ENCODE measurements at regions not wholly inside any gene's neighbourhood (a gene's known extent, or its start where the extent isn't known, plus 50 kb on each side); places are given as distances from the start of the nearest gene placed in this dataset.
A peak's percentile ranks its signal among the peaks of the same experiment; 100 is the strongest.

DNA sequence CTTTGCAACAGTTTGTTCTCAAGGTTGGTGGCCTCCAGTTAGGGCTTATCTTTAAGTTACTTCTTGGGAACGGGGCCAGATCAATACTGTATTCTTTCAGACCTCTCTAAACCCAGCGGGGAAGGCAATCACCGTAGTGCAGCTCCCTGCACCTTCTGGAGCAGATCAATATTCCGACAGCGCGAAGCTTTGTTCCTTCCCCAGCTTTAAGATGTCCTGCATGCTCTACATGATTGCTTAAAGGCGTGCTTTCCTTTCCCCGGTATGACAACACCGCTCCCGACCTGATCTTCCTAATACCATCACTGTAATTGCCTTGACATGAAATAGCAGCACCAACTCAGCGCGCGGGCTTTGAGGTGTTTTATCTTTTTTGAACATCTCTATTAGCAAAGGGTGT lies 755.2 kb downstream of the NR2F2 start:
- Mint-ChIP-seq H3K4me1 (no peaks in the 10 kb centered on the region), H3K4me3 (no peak overlapping the region), H3K27me3 (peaks cover 8% of the 10 kb centered on the region), H3K27ac (no peak overlapping the region), H3K9me3 (peaks cover 0 to 11% of the 10 kb centered on the region in 2 donors)
- ATAC-seq (no peak), DNase-seq (no peak)

- peaks cover 0 to 17% of the 10 kb centered on the region in 2 donors for H3K9me3 Mint-ChIP-seq
- ATAC-seq (no peak), DNase-seq (no peak)
- no peak overlapping the region for H3K27ac Mint-ChIP-seq
- no peaks in the 10 kb centered on the region for H3K4me1 Mint-ChIP-seq
- H3K27me3 Mint-ChIP-seq = peaks cover 8% of the 10 kb centered on the region
- H3K4me3 Mint-ChIP-seq = no peak overlapping the region
Observed at GRCh38 chr15:97087006-97087741, 756.7 kb downstream of the NR2F2 start.

- H3K27me3 Mint-ChIP-seq = peaks cover 2% of the 10 kb centered on the region
- peaks cover 5 to 18% of the 10 kb centered on the region in 2 donors for H3K9me3 Mint-ChIP-seq
- no peak overlapping the region for H3K27ac Mint-ChIP-seq
- no peaks in the 10 kb centered on the region for H3K4me1 Mint-ChIP-seq
- ATAC-seq (no peak), DNase-seq (no peak)
- no peak overlapping the region for H3K4me3 Mint-ChIP-seq
Observed at GRCh38 chr15:97091093-97091492, 760.6 kb downstream of the NR2F2 start.

GRCh38 chr15:97092656-97093055 lies 762.2 kb downstream of the NR2F2 start:
- Mint-ChIP-seq H3K27ac (no peak overlapping the region), H3K4me1 (no peaks in the 10 kb centered on the region), H3K27me3 (no peaks in the 10 kb centered on the region), H3K4me3 (no peak overlapping the region), H3K9me3 (peaks cover 5 to 17% of the 10 kb centered on the region in 2 donors)
- DNase-seq (no peak), ATAC-seq (no peak)

GRCh38 chr15:97096303-97096835 lies 765.9 kb downstream of the NR2F2 start:
- Mint-ChIP-seq H3K27me3 (no peaks in the 10 kb centered on the region), H3K9me3 (peaks cover 19 to 26% of the 10 kb centered on the region in 2 donors), H3K4me1 (no peaks in the 10 kb centered on the region), H3K4me3 (no peak overlapping the region), H3K27ac (no peak overlapping the region)
- DNase-seq (no peak), ATAC-seq (no peak)

- no peak for ATAC-seq
- no peak overlapping the region for H3K27ac Mint-ChIP-seq
- no peak for DNase-seq
- H3K27me3 Mint-ChIP-seq = no peaks in the 10 kb centered on the region
- H3K4me3 Mint-ChIP-seq = no peak overlapping the region
- H3K4me1 Mint-ChIP-seq = no peaks in the 10 kb centered on the region
- H3K9me3 Mint-ChIP-seq = peaks cover 19 to 24% of the 10 kb centered on the region in 2 donors
Observed at GRCh38 chr15:97099040-97099439, 768.5 kb downstream of the NR2F2 start.

GRCh38 chr15:97101572-97101971 lies 771.1 kb downstream of the NR2F2 start:
- peaks cover 26 to 29% of the 10 kb centered on the region in 2 donors for H3K9me3 Mint-ChIP-seq

GRCh38 chr15:97114900-97115760 lies 784.6 kb downstream of the NR2F2 start:
- no peaks in the 10 kb centered on the region for H3K4me1 Mint-ChIP-seq
- no peak for DNase-seq
- no peak for ATAC-seq
- H3K4me3 Mint-ChIP-seq = no peak overlapping the region
- no peaks in the 10 kb centered on the region for H3K27me3 Mint-ChIP-seq
- no peak overlapping the region for H3K27ac Mint-ChIP-seq
- H3K9me3 Mint-ChIP-seq = peaks cover 10 to 29% of the 10 kb centered on the region in 2 donors

More at GRCh38 chr15:97101572-97101971, 771.1 kb downstream of the NR2F2 start:
- no peak overlapping the region for H3K27ac Mint-ChIP-seq
- DNase-seq = no peak
- H3K4me3 Mint-ChIP-seq = no peak overlapping the region
- no peaks in the 10 kb centered on the region for H3K27me3 Mint-ChIP-seq
- ATAC-seq = no peak
- no peaks in the 10 kb centered on the region for H3K4me1 Mint-ChIP-seq

DNA sequence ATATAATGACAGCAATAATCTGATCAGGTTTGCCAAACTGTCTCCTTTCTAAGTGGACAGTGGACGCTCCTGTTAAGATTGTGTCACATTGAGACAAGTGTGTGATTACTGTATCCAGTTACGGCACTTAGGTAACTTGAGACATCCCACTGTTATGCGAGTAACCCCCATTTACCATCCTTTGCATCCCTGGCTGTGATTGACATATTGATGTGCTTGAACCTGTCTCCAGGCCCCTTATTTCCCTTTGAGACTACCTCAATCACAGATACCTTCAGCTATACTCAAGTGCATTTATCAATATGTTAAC lies 785.2 kb downstream of the NR2F2 start:
- no peak for ATAC-seq
- Mint-ChIP-seq H3K27me3 (no peaks in the 10 kb centered on the region), H3K9me3 (peaks cover 10 to 29% of the 10 kb centered on the region in 2 donors), H3K4me1 (no peaks in the 10 kb centered on the region), H3K27ac (no peak overlapping the region), H3K4me3 (no peak overlapping the region)
- DNase-seq = no peak

DNA sequence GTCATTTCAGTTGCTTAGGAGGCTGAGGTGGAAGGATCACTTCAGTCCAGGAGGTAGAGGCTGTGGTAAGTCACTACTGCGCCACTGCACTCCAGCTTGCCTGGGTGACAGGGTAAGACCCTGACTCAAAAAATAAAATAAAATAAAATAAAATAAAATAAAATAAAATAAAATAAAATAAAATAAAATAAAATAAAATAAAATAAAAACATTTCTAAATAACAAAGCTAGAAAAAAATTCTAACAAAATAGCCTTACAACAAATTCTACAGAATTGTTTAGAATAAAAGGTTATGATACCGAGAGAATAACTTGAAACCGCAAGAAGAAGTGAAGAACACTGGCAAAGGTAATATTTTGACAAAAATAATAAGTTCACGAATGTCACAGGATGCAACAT lies 794.3 kb downstream of the NR2F2 start:
- peaks cover under 1 to 17% of the 10 kb centered on the region in 2 donors for H3K9me3 Mint-ChIP-seq
- H3K4me1 Mint-ChIP-seq = no peaks in the 10 kb centered on the region
- no peak overlapping the region for H3K27ac Mint-ChIP-seq
- no peak for DNase-seq
- no peak for ATAC-seq
- no peaks in the 10 kb centered on the region for H3K27me3 Mint-ChIP-seq
- H3K4me3 Mint-ChIP-seq = no peak overlapping the region

GRCh38 chr15:97126553-97127233 lies 796.2 kb downstream of the NR2F2 start:
- no peak for DNase-seq
- Mint-ChIP-seq H3K9me3 (peaks cover 0 to 7% of the 10 kb centered on the region in 2 donors), H3K27ac (peak overlapping the region in 1 of 2 donors; percentile 75), H3K4me3 (no peak overlapping the region), H3K4me1 (no peaks in the 10 kb centered on the region), H3K27me3 (no peaks in the 10 kb centered on the region)
- no peak for ATAC-seq

GRCh38 chr15:97129674-97130073 lies 799.2 kb downstream of the NR2F2 start:
- peaks cover 8% of the 10 kb centered on the region for H3K27me3 Mint-ChIP-seq
- H3K4me3 Mint-ChIP-seq = no peak overlapping the region
- no peak overlapping the region for H3K27ac Mint-ChIP-seq
- H3K9me3 Mint-ChIP-seq = peaks cover 9 to 20% of the 10 kb centered on the region in 2 donors
- no peaks in the 10 kb centered on the region for H3K4me1 Mint-ChIP-seq
- DNase-seq (no peak), ATAC-seq (no peak)

DNA sequence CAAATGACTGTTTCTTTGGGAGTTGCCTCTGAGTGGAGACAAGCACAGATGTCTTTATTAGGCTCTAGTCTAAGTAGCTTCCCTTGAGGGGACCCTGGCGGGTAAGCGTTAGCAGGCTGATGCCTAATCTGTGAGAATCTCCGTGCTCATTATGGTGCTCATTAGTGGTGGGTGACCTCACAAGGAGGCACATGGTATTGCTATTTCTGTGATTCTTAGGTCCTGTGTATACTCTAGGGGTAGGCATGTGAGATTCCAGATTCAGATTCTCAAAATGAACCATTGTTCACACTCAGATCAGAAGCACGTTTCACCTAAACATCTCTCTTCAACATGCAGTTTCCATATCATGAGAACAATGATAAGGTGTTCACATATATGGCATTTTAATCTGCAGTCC lies 809.7 kb downstream of the NR2F2 start:
- H3K27me3 Mint-ChIP-seq = no peaks in the 10 kb centered on the region
- ATAC-seq (no peak), DNase-seq (no peak)

DNA sequence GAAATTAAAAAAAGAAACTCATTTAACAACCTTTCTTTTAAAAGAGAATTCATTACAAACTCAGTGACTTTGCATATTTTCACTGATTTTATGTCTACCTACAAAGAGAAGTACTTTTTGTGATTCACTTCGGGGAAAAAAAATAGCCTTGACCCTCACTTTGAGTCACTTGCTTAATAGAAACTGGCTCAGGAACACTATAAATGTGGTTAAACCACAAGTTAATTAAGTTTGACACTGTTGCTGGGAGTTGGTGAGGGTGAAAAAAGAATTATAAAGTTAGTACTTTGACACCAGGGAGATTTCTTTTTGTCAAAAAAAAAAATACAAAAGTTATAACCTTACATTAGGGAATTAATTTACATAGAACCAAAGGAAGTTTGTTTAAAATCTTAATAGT lies 810.9 kb downstream of the NR2F2 start:
- H3K27me3 Mint-ChIP-seq = no peaks in the 10 kb centered on the region
- H3K4me1 Mint-ChIP-seq = no peaks in the 10 kb centered on the region
- no peak overlapping the region for H3K4me3 Mint-ChIP-seq
- H3K27ac Mint-ChIP-seq = no peak overlapping the region
- no peak for DNase-seq
- ATAC-seq = no peak
- peaks cover 8 to 11% of the 10 kb centered on the region in 2 donors for H3K9me3 Mint-ChIP-seq

More for the DNA sequence above, 809.7 kb downstream of the NR2F2 start:
- no peak overlapping the region for H3K4me3 Mint-ChIP-seq
- no peaks in the 10 kb centered on the region for H3K4me1 Mint-ChIP-seq
- H3K27ac Mint-ChIP-seq = no peak overlapping the region
- H3K9me3 Mint-ChIP-seq = peaks cover 4 to 16% of the 10 kb centered on the region in 2 donors

- Mint-ChIP-seq H3K27me3 (no peaks in the 10 kb centered on the region), H3K4me1 (no peaks in the 10 kb centered on the region), H3K4me3 (no peak overlapping the region), H3K9me3 (peaks cover 8% of the 10 kb centered on the region in 2 donors), H3K27ac (no peak overlapping the region)
- no peak for ATAC-seq
- DNase-seq = no peak
Observed at GRCh38 chr15:97141871-97142270, 811.4 kb downstream of the NR2F2 start.
